Astrocyte (in vitro differentiated cells and primary cell): ENCODE measurements at regions not wholly inside any gene's neighbourhood (a gene's known extent, or its start where the extent isn't known, plus 50 kb on each side); places are given as distances from the start of the nearest gene placed in this dataset.

ENCODE experiments used
- DNase-seq: peaks from one replicate; pipeline ENCODE4 v3.0.0-alpha.2; 2010; ENCODE audit warnings: low read depth
- FAIRE-seq: peaks from 2 replicates; lab custom pipeline; 2011; peaks lifted over from hg19 to GRCh38; lab: Jason Lieb, UNC
- H2AFZ ChIP-seq: 2 replicates; pipeline ENCODE4 v1.6.0; 2012; ENCODE audit warnings: low read depth, low read length, inconsistent platforms
- H3K27ac ChIP-seq: 2 replicates; pipeline ENCODE4 v1.5.1; 2011; ENCODE audit warnings: low read depth, low read length, inconsistent platforms
- H3K27me3 ChIP-seq: 2 replicates; pipeline ENCODE4 v1.6.0; 2011; ENCODE audit warnings: low read length, inconsistent platforms; ENCODE audit not compliant: insufficient read depth
- H3K36me3 ChIP-seq: 2 replicates; pipeline ENCODE4 v1.5.1; 2011; ENCODE audit warnings: low read length, inconsistent platforms; ENCODE audit not compliant: insufficient read depth
- H3K4me1 ChIP-seq: 2 replicates; pipeline ENCODE4 v1.5.1; 2011; ENCODE audit warnings: low read length, inconsistent platforms; ENCODE audit not compliant: insufficient read depth
- H3K4me2 ChIP-seq: 2 replicates; pipeline ENCODE4 v1.6.0; 2012; ENCODE audit warnings: low read length, inconsistent platforms
- H3K4me3 ChIP-seq: 2 replicates; pipeline ENCODE4 v1.5.1; 2011; ENCODE audit warnings: low read depth, mild to moderate bottlenecking, low read length, inconsistent platforms; ENCODE audit not compliant: insufficient read depth
- H3K79me2 ChIP-seq: 2 replicates; pipeline ENCODE4 v1.6.0; 2012; ENCODE audit warnings: mild to moderate bottlenecking, low read length, inconsistent platforms; ENCODE audit not compliant: insufficient read depth
- H3K9ac ChIP-seq: 2 replicates; pipeline ENCODE4 v1.6.0; 2012; ENCODE audit warnings: mild to moderate bottlenecking, low read length, inconsistent platforms
- H3K9me3 ChIP-seq: 2 replicates; pipeline ENCODE4 v1.5.1; 2012; ENCODE audit warnings: low read depth, mild to moderate bottlenecking, low read length, inconsistent platforms; ENCODE audit not compliant: insufficient read depth
- H4K20me1 ChIP-seq: 2 replicates; pipeline ENCODE4 v1.6.0; 2012; ENCODE audit warnings: low read length, inconsistent platforms; ENCODE audit not compliant: insufficient read depth
- H3K27ac Mint-ChIP-seq: one replicate; pipeline ENCODE4 v1.8.0; 2021; ENCODE audit warnings: mild to moderate bottlenecking, mixed read lengths; ENCODE audit not compliant: unreplicated experiment
- H3K27me3 Mint-ChIP-seq: one replicate; pipeline ENCODE4 v1.8.0; 2021; ENCODE audit warnings: low read depth, mixed read lengths; ENCODE audit not compliant: unreplicated experiment
- H3K36me3 Mint-ChIP-seq: one replicate; pipeline ENCODE4 v1.8.0; 2021; ENCODE audit warnings: low read depth, mixed read lengths; ENCODE audit not compliant: unreplicated experiment
- H3K4me1 Mint-ChIP-seq: one replicate; pipeline ENCODE4 v1.8.0; 2021; ENCODE audit warnings: low read depth, mixed read lengths; ENCODE audit not compliant: unreplicated experiment
- H3K4me3 Mint-ChIP-seq: one replicate; pipeline ENCODE4 v1.8.0; 2021; ENCODE audit warnings: mild to moderate bottlenecking, moderate library complexity, mixed read lengths; ENCODE audit not compliant: unreplicated experiment
- H3K9me3 Mint-ChIP-seq: one replicate; pipeline ENCODE4 v1.8.0; 2021; ENCODE audit warnings: mild to moderate bottlenecking, mixed read lengths; ENCODE audit not compliant: unreplicated experiment
- EZH2 ChIP-seq: IDR thresholded peaks from 2 replicates; pipeline ENCODE4 v1.6.1; 2012; ENCODE audit warnings: mild to moderate bottlenecking, low read length, inconsistent platforms; ENCODE audit not compliant: insufficient read depth
- TF ChIP-seq, protein P1 (sequence below): IDR thresholded peaks from 2 replicates; pipeline ENCODE4 v1.5.1; 2011; ENCODE audit warnings: low read depth, mild to moderate bottlenecking, inconsistent platforms, low read length, moderate library complexity; ENCODE audit not compliant: insufficient read depth

DNA sequence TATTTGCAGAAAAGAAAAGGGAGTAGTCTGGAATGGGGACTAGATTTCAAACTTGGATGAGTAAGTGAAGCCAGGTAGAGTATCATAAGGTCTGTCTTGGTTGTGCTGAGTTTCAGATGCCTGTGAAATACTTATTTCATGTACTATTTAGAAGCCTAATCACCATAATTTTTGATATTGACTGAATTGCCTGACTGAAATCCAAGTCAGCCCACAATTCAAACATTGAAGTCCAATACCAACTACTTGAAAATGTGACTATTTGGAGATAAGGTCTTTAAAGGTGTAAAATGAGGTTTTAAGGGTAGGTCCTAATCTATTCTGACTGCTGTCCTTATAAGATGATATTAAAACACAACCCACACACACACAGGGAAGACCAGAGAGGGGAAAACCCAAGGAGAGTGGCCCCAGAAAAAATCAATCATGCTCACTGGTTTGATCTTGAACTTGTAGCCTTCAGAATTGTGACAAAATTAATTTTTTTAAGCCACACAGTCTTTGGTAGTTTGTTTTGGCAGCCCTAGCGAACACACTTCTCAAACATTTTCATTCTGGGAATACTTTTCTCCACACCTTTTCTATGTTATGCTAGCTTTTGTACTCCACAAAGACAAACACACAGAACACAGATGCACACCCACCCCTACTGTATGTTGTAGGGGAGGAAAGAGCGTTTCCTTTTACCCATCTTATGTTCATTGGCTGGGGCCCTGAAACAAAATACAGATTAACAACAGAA, 126.3 kb downstream of the HFE start:
- no peak for TF ChIP-seq EZH2
- TF ChIP-seq, protein P1, sequence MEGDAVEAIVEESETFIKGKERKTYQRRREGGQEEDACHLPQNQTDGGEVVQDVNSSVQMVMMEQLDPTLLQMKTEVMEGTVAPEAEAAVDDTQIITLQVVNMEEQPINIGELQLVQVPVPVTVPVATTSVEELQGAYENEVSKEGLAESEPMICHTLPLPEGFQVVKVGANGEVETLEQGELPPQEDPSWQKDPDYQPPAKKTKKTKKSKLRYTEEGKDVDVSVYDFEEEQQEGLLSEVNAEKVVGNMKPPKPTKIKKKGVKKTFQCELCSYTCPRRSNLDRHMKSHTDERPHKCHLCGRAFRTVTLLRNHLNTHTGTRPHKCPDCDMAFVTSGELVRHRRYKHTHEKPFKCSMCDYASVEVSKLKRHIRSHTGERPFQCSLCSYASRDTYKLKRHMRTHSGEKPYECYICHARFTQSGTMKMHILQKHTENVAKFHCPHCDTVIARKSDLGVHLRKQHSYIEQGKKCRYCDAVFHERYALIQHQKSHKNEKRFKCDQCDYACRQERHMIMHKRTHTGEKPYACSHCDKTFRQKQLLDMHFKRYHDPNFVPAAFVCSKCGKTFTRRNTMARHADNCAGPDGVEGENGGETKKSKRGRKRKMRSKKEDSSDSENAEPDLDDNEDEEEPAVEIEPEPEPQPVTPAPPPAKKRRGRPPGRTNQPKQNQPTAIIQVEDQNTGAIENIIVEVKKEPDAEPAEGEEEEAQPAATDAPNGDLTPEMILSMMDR = no peak
- FAIRE-seq = no peak

DNA sequence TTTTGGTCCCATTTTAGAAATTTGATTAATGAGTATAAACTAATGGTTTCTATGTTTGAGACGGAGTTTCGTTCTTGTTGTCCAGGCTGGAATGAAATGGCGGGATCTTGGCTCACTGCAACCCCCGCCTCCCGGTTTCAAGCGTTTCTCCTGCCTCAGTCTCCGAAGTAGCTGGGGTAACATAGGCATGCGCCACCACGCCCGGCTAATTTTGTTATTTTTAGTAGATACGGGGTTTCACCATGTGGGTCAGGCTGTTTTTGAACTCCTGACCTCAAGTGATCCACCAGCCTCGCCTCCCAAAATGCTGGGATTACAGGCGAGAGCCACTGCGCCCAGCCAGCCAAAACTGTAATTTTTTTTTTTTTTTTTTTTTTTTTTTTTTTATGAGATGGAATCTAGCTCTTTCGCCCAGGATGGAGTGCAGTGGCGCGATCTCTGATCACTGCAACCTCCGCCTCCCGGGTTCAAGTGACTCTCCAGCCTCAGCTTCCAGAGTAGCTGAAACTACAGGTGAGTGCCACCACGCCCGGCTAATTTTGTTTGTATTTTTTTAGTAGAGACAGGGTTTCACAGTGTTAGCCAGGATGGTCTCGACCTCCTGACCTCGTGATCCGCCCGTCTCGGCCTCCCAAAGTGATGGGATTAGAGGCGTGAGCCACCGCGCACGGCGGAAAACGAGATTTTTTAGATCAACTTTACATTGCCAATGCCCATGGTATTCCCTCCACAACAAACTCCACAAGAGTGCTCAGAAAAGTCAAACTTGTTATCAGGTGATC, 127.8 kb downstream of the HFE start:
- H4K20me1 ChIP-seq = peaks cover 7% of the 10 kb centered on the region
- no peak overlapping the region for H2AFZ ChIP-seq
- Mint-ChIP-seq H3K36me3 (peaks cover 2% of the 10 kb centered on the region), H3K9me3 (no peaks in the 10 kb centered on the region), H3K27ac (peak overlapping the region; percentile 38), H3K27me3 (no peaks in the 10 kb centered on the region), H3K4me3 (no peak overlapping the region), H3K4me1 (no peaks in the 10 kb centered on the region)
- TF ChIP-seq EZH2 = no peak
- TF ChIP-seq, protein P1 = no peak
- no peaks in the 10 kb centered on the region for H3K79me2 ChIP-seq
- peak overlapping the region; percentile 84 for H3K4me2 ChIP-seq
- H3K4me1 ChIP-seq = peaks cover 12% of the 10 kb centered on the region
- H3K27me3 ChIP-seq = no peaks in the 10 kb centered on the region
- peak overlapping the region; percentile 91 for H3K27ac ChIP-seq
- no peaks in the 10 kb centered on the region for H3K9me3 ChIP-seq
- DNase-seq = no peak
- H3K9ac ChIP-seq = peak overlapping the region; percentile 89
- H3K4me3 ChIP-seq = peak overlapping the region; percentile 72
- no peak for FAIRE-seq
- H3K36me3 ChIP-seq = no peaks in the 10 kb centered on the region

More for the DNA sequence above, 126.3 kb downstream of the HFE start:
- H3K27ac ChIP-seq = no peak overlapping the region
- Mint-ChIP-seq H3K36me3 (peaks cover 2% of the 10 kb centered on the region), H3K4me3 (peak overlapping the region; percentile 15), H3K27ac (no peak overlapping the region), H3K4me1 (no peaks in the 10 kb centered on the region), H3K27me3 (no peaks in the 10 kb centered on the region), H3K9me3 (no peaks in the 10 kb centered on the region)
- no peaks in the 10 kb centered on the region for H3K27me3 ChIP-seq
- H3K4me3 ChIP-seq = no peak overlapping the region
- no peak for DNase-seq
- H4K20me1 ChIP-seq = peaks cover 7% of the 10 kb centered on the region
- H3K79me2 ChIP-seq = no peaks in the 10 kb centered on the region
- H3K9me3 ChIP-seq = no peaks in the 10 kb centered on the region
- no peak overlapping the region for H3K9ac ChIP-seq
- no peaks in the 10 kb centered on the region for H3K36me3 ChIP-seq
- H3K4me1 ChIP-seq = peaks cover 12% of the 10 kb centered on the region
- no peak overlapping the region for H3K4me2 ChIP-seq
- no peak overlapping the region for H2AFZ ChIP-seq
